ENCODE measurements at regions not wholly inside any gene's neighbourhood (a gene's known extent, or its start where the extent isn't known, plus 50 kb on each side); places are given as distances from the start of the nearest gene placed in this dataset.

GRCh38 chr12:38152816-38153736 is 163.5 kb upstream of the ALG10B start:
- in situ Hi-C loops (cut with MboI; ENCODE audit: low pct_ligation_motif_present in 1 of 4, low pct_unique_long_range_greater_than_20kb in 1 of 4, low sequenced_read_pairs in 3 of 4) = no loop called here
- WGBS, 2 donors (ENCODE audit: low coverage in 1 of 2) = 83 to 88% methylated on average over 13 to 52 of the region's 53 CpGs

GRCh38 chr12:38153737-38154061 is 162.9 kb upstream of the ALG10B start:
- WGBS, 2 donors (ENCODE audit: low coverage in 1 of 2) = 79 to 90% methylated on average over 11 to 19 of the region's 19 CpGs
- in situ Hi-C loops (cut with MboI; ENCODE audit: low pct_ligation_motif_present in 1 of 4, low pct_unique_long_range_greater_than_20kb in 1 of 4, low sequenced_read_pairs in 3 of 4) = no loop called here
- H3K27me3 ChIP-seq = no peaks in the 10 kb centered on the region

More at GRCh38 chr12:38152816-38153736, 163.5 kb upstream of the ALG10B start:
- no peak for DNase-seq
- intact Hi-C loops (cut with DNase I; ENCODE audit: low total_unique reads) = no loop called here
- Histone ChIP-seq H3K4me1 (no peaks in the 10 kb centered on the region), H3K27me3 (no peaks in the 10 kb centered on the region), H3K27ac (no peak overlapping the region), H3K36me3 (no peaks in the 10 kb centered on the region), H3K4me3 (no peak overlapping the region), H3K9me3 (no peaks in the 10 kb centered on the region)
- TF ChIP-seq EP300 (IDR thresholded peaks at IDR 0.05; ENCODE audit: low read depth) (no peak), POLR2A (IDR thresholded peaks at IDR 0.05) (no peak), POLR2AphosphoS5 (IDR thresholded peaks at IDR 0.05) (no peak)
- TF ChIP-seq, protein P1, sequence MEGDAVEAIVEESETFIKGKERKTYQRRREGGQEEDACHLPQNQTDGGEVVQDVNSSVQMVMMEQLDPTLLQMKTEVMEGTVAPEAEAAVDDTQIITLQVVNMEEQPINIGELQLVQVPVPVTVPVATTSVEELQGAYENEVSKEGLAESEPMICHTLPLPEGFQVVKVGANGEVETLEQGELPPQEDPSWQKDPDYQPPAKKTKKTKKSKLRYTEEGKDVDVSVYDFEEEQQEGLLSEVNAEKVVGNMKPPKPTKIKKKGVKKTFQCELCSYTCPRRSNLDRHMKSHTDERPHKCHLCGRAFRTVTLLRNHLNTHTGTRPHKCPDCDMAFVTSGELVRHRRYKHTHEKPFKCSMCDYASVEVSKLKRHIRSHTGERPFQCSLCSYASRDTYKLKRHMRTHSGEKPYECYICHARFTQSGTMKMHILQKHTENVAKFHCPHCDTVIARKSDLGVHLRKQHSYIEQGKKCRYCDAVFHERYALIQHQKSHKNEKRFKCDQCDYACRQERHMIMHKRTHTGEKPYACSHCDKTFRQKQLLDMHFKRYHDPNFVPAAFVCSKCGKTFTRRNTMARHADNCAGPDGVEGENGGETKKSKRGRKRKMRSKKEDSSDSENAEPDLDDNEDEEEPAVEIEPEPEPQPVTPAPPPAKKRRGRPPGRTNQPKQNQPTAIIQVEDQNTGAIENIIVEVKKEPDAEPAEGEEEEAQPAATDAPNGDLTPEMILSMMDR (IDR thresholded peaks at IDR 0.05) = no peak

GRCh38 chr12:38154096-38155019 is 162.2 kb upstream of the ALG10B start:
- no peaks in the 10 kb centered on the region for H3K36me3 ChIP-seq
- in situ Hi-C loops (cut with MboI; ENCODE audit: low pct_ligation_motif_present in 1 of 4, low pct_unique_long_range_greater_than_20kb in 1 of 4, low sequenced_read_pairs in 3 of 4) = no loop called here
- H3K27me3 ChIP-seq = no peaks in the 10 kb centered on the region
- H3K27ac ChIP-seq = no peak overlapping the region
- 83 to 85% methylated on average over 16 to 39 of the region's 39 CpGs for WGBS, 2 donors (ENCODE audit: low coverage in 1 of 2)
- H3K4me1 ChIP-seq = no peaks in the 10 kb centered on the region
- no peaks in the 10 kb centered on the region for H3K9me3 ChIP-seq
- intact Hi-C loops (cut with DNase I; ENCODE audit: low total_unique reads) = no loop called here
- TF ChIP-seq POLR2A (IDR thresholded peaks at IDR 0.05) (no peak), POLR2AphosphoS5 (IDR thresholded peaks at IDR 0.05) (no peak), EP300 (IDR thresholded peaks at IDR 0.05; ENCODE audit: low read depth) (no peak)
- TF ChIP-seq, protein P1 (IDR thresholded peaks at IDR 0.05) = no peak
- DNase-seq = no peak
- H3K4me3 ChIP-seq = no peak overlapping the region

More at GRCh38 chr12:38153737-38154061, 162.9 kb upstream of the ALG10B start:
- Histone ChIP-seq H3K27ac (no peak overlapping the region), H3K36me3 (no peaks in the 10 kb centered on the region), H3K9me3 (no peaks in the 10 kb centered on the region), H3K4me1 (no peaks in the 10 kb centered on the region), H3K4me3 (no peak overlapping the region)
- intact Hi-C loops (cut with DNase I; ENCODE audit: low total_unique reads) = no loop called here
- no peak for DNase-seq
- TF ChIP-seq, protein P1 (IDR thresholded peaks at IDR 0.05) = no peak
- TF ChIP-seq POLR2A (IDR thresholded peaks at IDR 0.05) (no peak), EP300 (IDR thresholded peaks at IDR 0.05; ENCODE audit: low read depth) (no peak), POLR2AphosphoS5 (IDR thresholded peaks at IDR 0.05) (no peak)

- TF ChIP-seq POLR2AphosphoS5 (IDR thresholded peaks at IDR 0.05) (no peak), EP300 (IDR thresholded peaks at IDR 0.05; ENCODE audit: low read depth) (no peak), POLR2A (IDR thresholded peaks at IDR 0.05) (no peak)
- TF ChIP-seq, protein P1 (IDR thresholded peaks at IDR 0.05) = no peak
- no peaks in the 10 kb centered on the region for H3K27me3 ChIP-seq
- H3K36me3 ChIP-seq = no peaks in the 10 kb centered on the region
- 90% methylated on average over 16 of the region's 16 CpGs; no CpG with 5 or more reads in 1 of the 2 donors for WGBS, 2 donors (ENCODE audit: low coverage in 1 of 2)
- no peak overlapping the region for H3K27ac ChIP-seq
- H3K4me3 ChIP-seq = no peak overlapping the region
- intact Hi-C loops (cut with DNase I; ENCODE audit: low total_unique reads) (no loop called here), in situ Hi-C loops (cut with MboI; ENCODE audit: low pct_ligation_motif_present in 1 of 4, low pct_unique_long_range_greater_than_20kb in 1 of 4, low sequenced_read_pairs in 3 of 4) (no loop called here)
- H3K4me1 ChIP-seq = no peaks in the 10 kb centered on the region
- no peaks in the 10 kb centered on the region for H3K9me3 ChIP-seq
- DNase-seq = no peak
Observed at GRCh38 chr12:38155020-38155395, 161.6 kb upstream of the ALG10B start.

All from transverse colon (tissue), 4 donors.